Suprapubic skin (tissue), 4 donors: ENCODE measurements at regions not wholly inside any gene's neighbourhood (a gene's known extent, or its start where the extent isn't known, plus 50 kb on each side); places are given as distances from the start of the nearest gene placed in this dataset.

Experiments used
- CTCF ChIP-seq, 2 donors: fragments of 200-600 bp in 1 of 2; fragments of 450-650 bp in 1 of 2; sonication (generic) in 1 of 2; IDR thresholded peaks; one replicate each; pipeline ENCODE4 v1.5.1; 2016 to 2019; ENCODE audit warnings: antibody characterized with exemption in 2 of 2, mild to moderate bottlenecking in 1 of 2, moderate library complexity in 1 of 2
- EP300 ChIP-seq: sonication (generic); formaldehyde crosslinking; IDR thresholded peaks from one replicate; pipeline ENCODE4 v1.6.1; 2017; ENCODE audit warnings: antibody characterized with exemption
- POLR2A ChIP-seq, 2 donors: fragments of 450-650 bp; IDR thresholded peaks; one replicate each; pipeline ENCODE4 v1.6.1; 2017; ENCODE audit warnings: antibody characterized with exemption in 2 of 2, mild to moderate bottlenecking in 2 of 2, moderate library complexity in 2 of 2
- POLR2AphosphoS5 ChIP-seq, 3 donors: sonication (generic); formaldehyde crosslinking; IDR thresholded peaks; one replicate each; pipeline ENCODE4 v1.6.1; 2017; ENCODE audit warnings: antibody characterized with exemption in 3 of 3

- no peak for TF ChIP-seq CTCF (IDR thresholded peaks at IDR 0.05)
- no peak for TF ChIP-seq POLR2A (IDR thresholded peaks at IDR 0.05)
- TF ChIP-seq POLR2AphosphoS5 (IDR thresholded peaks at IDR 0.05): no peak
- TF ChIP-seq EP300: no peak
Measured at GRCh38 chr15:37758412-37758811, 176.0 kb upstream of the TMCO5A start.
